ENCODE measurements at regions not wholly inside any gene's neighbourhood (a gene's known extent, or its start where the extent isn't known, plus 50 kb on each side); places are given as distances from the start of the nearest gene placed in this dataset.

DNA sequence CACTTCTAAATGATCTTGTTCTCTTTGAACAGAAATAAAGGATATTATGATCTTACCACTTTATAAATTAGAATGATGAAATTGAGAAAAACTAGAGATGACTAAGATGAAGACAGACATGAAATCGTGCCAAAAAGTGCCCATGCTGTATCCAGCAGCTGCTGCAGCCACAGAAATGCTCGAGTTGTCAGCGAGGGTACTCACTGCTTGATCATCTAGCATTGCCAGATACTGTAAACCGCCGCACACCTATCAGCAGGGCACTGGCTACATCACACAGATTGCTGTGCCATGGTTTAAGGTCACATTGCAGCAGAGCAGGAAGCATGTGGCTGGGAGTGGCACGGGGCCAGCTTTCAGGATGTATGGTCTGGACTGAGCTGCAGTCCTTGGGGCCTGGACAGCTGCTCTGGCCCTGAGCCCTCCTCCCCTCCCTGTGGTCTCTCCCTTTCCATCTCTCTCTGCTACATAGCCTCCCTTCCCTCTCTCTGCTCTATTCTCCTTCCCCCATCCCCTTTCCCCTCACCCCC lies 51.0 kb upstream of the SEPTIN5 start:
- TF ChIP-seq, protein P1, sequence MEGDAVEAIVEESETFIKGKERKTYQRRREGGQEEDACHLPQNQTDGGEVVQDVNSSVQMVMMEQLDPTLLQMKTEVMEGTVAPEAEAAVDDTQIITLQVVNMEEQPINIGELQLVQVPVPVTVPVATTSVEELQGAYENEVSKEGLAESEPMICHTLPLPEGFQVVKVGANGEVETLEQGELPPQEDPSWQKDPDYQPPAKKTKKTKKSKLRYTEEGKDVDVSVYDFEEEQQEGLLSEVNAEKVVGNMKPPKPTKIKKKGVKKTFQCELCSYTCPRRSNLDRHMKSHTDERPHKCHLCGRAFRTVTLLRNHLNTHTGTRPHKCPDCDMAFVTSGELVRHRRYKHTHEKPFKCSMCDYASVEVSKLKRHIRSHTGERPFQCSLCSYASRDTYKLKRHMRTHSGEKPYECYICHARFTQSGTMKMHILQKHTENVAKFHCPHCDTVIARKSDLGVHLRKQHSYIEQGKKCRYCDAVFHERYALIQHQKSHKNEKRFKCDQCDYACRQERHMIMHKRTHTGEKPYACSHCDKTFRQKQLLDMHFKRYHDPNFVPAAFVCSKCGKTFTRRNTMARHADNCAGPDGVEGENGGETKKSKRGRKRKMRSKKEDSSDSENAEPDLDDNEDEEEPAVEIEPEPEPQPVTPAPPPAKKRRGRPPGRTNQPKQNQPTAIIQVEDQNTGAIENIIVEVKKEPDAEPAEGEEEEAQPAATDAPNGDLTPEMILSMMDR (IDR thresholded peaks at IDR 0.05), result no peak
- H3K27ac ChIP-seq, result no peak overlapping the region
- ATAC-seq, result peak; percentile 17 to 48
- no peaks in the 10 kb centered on the region for H3K4me1 ChIP-seq
- no peak overlapping the region for H3K4me3 ChIP-seq
- H3K36me3 ChIP-seq, result no peaks in the 10 kb centered on the region
- intact Hi-C loops (cut with DNase I), result no loop called here
- no peaks in the 10 kb centered on the region for H3K9me3 ChIP-seq
- peak; percentile 69 for DNase-seq
- H3K27me3 ChIP-seq (ENCODE audit: low read depth), result no peaks in the 10 kb centered on the region

DNA sequence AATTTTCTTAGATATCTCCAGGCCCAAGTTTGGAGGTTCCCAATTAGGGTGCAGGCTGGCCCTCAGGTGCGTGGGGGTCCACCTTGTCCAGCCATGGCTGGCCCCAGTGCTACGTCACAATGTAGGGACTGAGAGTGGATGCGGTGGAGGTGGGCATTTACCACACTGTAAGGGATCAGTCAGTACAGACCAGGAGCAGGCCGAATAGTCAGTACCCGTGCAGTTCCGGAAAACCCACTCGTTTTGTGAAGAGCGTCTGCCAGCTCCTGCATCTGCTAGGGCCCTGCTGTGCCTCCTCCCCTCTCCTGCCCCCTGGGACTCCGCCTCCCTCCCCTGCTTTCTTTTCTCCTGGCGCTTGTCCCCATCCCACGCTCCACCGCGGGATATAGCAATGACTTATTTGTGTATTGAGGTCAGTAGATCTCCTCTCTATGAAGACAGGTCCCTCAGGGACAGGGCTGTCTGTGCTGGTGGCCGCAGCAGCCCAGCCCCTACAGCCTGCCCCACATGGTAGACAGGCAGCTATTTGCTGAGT lies 50.4 kb upstream of the SEPTIN5 start:
- ATAC-seq, result no peak
- TF ChIP-seq, protein P1 (IDR thresholded peaks at IDR 0.05), result no peak
- no peaks in the 10 kb centered on the region for H3K9me3 ChIP-seq
- H3K4me3 ChIP-seq, result no peak overlapping the region
- no peaks in the 10 kb centered on the region for H3K27me3 ChIP-seq (ENCODE audit: low read depth)
- H3K4me1 ChIP-seq, result no peaks in the 10 kb centered on the region
- no peak for DNase-seq
- H3K36me3 ChIP-seq, result no peaks in the 10 kb centered on the region
- H3K27ac ChIP-seq, result no peak overlapping the region
- intact Hi-C loops (cut with DNase I), result no loop called here

DNA sequence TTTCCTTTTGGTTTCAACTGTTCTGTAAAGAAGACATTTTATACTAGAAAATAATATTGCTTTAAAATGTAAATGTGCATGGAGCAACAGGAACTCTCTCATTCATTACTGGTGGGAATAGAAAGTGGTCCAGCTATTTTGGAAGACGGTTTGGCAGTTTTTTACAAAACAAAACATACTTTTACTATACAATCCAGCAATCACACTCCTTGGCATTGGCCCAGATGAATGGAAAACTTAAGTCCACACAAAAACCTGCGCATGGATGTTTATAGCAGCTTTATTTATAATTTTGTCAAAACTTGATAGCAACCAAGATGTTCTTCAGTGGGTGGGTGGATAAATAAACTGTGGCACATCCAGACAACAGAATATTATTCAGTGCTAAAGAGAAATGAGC lies 49.9 kb upstream of the SEPTIN5 start:
- TF ChIP-seq, protein P1 (IDR thresholded peaks at IDR 0.05), result no peak

More for the DNA sequence above, 49.9 kb upstream of the SEPTIN5 start:
- H3K4me1 ChIP-seq, result no peaks in the 10 kb centered on the region
- no peak overlapping the region for H3K4me3 ChIP-seq
- no peaks in the 10 kb centered on the region for H3K36me3 ChIP-seq
- no peak overlapping the region for H3K27ac ChIP-seq
- ATAC-seq (no peak), DNase-seq (no peak)
- no peaks in the 10 kb centered on the region for H3K27me3 ChIP-seq (ENCODE audit: low read depth)
- intact Hi-C loops (cut with DNase I), result no loop called here
- H3K9me3 ChIP-seq, result no peaks in the 10 kb centered on the region

All from lower lobe of right lung (tissue), 2 donors.